SHP77 (cell line): ENCODE measurements at regions not wholly inside any gene's neighbourhood (a gene's known extent, or its start where the extent isn't known, plus 50 kb on each side); places are given as distances from the start of the nearest gene placed in this dataset.
"Not testable (repeated sequence)": the region's sequence is repeated elsewhere in the genome, so short reads cannot be mapped to it uniquely, and the experiment has no call there.

ENCODE experiments used
- DNase-seq, 2 experiments: peaks; one replicate each; lab custom pipeline; 2025; lab: John Stamatoyannopoulos, UW

GRCh38 chr10:91745090-91745831, 53.0 kb upstream of the TNKS2 start:
- peak; percentile 35 to 47 for DNase-seq

DNA sequence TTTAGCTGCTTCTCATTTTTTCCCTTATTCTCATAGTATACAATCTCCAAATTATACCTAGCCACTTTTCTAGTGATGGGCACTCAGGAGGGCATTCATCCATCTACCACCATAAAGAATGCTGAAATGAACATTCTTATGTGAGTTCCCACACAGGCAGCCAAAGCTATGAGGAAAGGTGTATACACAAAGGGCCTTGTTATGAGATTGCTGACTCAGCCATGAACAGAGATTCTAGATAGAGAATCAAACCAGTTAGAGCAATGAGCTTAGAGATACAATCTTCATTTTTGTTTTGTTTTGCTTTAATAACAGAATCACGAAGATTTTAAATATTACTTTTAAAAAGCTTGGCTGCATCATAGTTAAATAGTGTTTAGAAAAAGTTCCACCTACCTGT, 54.8 kb upstream of the TNKS2 start:
- no peak for DNase-seq

DNA sequence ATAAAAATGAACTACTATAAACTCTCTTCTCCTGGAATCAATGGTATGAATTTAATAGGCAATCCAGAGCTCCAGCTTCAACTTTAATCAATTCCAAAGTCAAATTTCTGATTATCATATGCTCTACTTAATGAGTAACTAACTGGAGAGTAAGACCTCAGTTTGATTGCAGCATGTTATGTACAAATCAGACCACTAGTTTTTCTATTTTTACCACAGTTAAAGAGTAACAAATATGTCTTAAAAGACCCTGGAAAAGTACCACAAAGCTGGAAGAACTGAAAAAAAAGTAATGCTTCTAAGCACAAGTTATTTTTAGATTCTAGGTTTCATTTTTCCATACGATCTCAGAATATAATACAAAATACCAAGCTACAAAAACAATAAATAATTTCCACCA, 56.0 kb upstream of the TNKS2 start:
- DNase-seq, result no peak

DNA sequence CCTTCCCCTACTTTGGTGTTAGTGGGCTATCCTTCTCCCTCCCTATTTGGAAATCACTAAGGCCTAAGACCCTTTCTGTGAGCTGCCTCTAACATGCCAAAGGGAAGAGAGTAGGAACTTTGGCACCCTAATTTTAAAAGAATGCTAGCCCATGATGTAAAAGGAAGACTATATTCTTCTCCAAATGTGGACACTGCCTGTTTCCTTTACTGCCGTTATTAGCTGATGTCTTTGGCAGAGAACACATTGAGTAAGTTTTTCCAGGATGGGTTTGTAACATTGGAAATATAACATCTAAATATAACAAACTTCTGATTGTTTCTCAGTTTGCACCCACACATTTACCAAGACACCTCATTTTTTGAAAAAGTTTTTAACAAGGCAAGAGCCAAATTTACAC, 56.9 kb upstream of the TNKS2 start:
- DNase-seq, result no peak

DNA sequence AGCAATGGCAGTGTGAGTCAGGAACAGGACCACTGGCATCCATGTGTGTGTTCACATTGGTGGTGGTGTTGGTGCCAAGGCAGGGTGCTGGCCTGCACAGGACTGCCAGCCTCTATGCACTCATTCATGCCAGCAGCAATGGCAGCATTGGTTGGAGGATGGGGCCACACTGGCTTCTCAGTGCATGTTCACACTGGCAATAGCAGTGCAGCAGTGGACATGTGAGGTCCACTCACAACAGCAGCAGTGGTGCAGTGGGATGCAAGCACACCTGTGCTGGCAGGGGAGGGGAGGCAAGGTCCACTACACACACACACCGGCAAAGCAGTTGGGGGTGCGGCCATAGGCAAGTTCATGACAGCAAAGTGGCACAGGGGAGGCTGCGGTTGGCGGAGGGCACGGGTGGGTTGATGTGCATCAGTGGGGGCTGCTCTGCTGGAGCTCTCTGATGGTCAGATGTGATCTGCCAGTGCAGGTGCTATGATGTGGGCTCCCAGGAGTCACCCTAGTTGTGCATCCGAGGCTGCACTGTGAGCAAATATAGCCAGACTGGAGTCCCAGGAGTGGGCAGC, 57.8 kb upstream of the TNKS2 start:
- no peak for DNase-seq

GRCh38 chr10:91732265-91732664, 66.0 kb upstream of the TNKS2 start:
- DNase-seq, result not testable (repeated sequence)

GRCh38 chr10:91729339-91729738, 68.9 kb upstream of the TNKS2 start:
- not testable (repeated sequence) for DNase-seq

DNA sequence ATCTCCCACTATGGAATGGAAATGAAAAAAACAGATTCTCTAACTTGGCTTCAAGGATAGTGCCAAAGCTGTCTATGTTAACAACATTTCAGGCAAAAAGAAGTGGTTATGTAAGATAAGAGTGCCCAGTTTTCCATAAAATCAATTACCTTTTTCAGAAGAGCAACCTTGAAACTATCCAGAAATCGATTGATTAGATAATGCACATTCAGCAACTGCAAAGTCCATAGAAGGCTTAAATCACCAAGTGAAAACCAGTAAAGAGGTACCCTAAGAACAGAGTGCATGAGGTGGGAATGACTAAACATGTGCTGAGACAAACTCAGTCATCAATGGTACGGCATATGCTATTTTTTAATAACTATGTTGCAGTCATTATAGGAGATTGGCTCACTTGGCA, 71.9 kb upstream of the TNKS2 start:
- no peak for DNase-seq

- DNase-seq, result no peak
Observed at GRCh38 chr10:91724933-91725332, 73.3 kb upstream of the TNKS2 start.

- no peak for DNase-seq
Observed at GRCh38 chr10:91713461-91714072, 80.7 kb upstream of the PPP1R3C start.

GRCh38 chr10:91711885-91712680, 79.2 kb upstream of the PPP1R3C start:
- DNase-seq, result no peak

DNA sequence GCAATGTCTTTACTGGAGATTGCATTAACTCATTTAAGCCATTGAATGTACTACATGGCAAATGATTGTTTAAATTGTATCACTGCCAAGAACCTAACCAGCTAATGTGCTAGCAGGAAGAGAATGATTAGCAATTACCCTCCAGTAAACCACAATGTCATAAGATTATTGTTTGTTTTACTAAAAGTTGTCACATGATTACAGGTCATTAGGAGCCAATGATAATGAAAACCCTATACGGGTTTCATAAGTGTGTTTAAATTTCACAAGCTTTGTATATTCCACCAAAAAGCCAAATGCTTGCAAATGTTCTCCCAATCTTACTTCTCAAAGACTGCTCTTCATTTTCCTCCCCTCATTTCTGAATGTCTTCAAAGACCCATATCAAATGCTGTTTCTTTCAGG, 76.5 kb upstream of the PPP1R3C start:
- no peak for DNase-seq

DNA sequence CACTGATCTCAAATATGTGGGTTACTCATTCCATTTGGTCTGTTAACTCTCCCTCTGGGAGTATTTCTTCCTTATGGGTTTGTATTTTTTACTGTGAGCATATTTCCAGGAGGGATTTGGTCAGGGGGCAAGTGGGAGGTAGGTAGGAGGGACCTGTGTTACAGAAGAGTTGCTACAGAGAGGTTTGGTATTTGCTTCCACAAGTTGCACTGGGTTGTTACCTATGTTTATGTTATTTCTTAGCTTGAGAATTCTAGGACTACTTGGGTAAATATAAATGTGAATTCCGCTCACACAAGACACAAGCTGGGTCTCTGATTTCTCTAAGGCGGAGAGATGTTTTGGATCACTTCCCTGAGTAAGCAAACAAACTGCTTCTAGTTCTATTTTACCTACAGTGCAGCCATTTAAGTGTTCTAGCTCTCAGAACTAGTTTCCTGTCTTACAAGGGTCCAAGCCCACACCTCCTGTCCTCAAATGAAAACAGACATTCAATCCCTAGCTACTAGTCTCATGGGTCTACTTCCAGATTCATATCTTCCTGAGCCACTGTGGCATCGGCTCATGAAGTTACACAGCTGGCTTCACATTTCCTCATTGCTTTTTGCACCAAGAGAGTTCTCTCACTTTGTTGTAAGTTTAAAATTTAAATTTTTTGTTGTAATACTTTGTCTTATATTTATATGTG, 75.4 kb upstream of the PPP1R3C start:
- DNase-seq, result no peak

DNA sequence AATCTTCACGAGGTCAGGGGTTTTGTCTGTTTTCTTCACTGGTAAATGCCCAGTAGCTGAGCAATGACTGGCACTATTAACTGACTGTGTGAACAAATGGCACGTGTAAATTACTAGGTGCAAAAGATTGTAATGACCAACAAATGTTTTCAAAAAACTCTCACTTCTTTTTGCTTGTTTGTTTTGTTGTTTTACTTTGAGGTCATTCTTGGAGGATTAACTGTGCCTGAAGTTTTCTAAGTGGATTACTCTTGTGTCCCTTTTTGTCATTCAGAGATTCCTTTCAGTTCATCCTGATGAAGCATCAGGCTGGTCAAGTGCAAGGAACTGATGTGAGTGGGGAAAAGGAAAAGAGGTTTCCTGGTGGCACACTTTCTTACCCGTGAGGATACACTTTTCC, 74.4 kb upstream of the PPP1R3C start:
- DNase-seq, result no peak

DNA sequence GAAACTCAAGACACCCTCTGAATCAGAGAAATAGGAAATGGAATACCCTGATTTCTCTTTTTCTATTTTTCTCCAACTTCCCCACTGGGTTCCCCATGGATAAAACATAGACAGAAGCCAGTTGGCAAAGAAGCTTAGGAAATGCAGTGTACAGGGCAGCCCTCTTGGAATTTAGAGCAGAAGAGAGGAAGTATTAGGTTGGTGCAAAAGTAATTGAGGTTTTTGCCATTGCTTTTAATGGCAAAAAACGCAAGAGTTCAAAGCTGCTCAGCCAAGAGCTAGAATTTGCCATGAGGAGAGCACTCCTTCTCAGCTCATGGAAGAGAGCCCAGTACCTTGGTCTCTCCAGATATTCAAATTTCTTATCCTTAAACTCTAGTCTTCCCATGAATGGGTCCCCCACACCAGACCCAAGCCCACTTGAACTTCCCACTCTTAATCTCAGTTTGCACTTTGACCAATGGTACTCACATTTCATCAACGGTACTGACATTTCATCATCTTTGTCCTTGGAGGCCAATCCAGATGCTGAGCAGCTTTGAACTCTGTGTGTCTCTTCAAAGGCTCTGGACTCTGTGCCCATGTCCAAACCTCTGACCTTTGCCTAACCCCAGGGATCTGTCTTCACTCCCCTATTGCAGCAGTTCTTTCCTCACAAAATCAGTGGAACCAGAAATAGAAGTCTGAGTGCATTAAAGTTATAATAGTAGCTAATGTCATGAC, 73.2 kb upstream of the PPP1R3C start:
- no peak for DNase-seq

- DNase-seq, result no peak
Observed at GRCh38 chr10:91702620-91703019, 69.7 kb upstream of the PPP1R3C start.

- no peak for DNase-seq
Observed at GRCh38 chr10:91700788-91701444, 68.0 kb upstream of the PPP1R3C start.

DNA sequence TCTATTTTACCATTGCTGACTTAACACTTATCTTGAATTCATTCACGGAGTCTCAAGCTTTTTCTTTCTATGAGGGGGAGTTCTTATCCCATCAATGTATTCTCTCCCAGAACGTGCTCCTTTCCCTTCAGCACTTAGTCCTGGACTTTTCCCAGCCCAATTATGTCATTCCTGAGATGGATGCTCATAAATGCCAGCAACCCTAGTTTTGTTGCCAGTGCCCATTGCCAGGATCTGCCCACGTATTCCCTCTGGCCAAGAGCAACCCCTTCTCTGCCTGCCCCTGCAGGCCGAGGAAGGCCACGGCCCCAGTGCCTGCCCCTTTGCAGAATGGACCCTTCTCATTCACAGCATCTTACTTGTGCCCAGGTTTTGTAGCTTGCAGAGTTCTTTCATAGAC, 67.4 kb upstream of the PPP1R3C start:
- DNase-seq, result no peak

DNA sequence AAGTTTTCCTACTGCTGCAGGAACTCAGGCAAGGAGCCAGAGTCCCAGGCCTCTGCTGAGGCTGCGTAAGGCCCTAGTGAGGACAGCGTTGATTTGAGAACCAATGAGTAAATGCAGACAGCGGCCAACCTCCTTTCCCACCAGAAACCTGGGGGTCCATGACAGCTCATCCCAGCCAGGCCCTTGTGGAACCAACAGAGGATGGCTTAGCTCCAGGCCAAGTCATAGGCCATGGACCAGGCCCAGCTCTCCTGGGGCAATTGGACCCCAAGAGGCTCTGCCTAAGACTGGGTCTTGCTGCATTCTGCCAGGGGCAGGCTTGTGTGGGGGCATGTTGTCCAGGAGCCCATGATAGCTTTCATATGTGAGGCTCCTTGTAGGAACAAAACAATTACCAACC, 65.4 kb upstream of the PPP1R3C start:
- no peak for DNase-seq

DNA sequence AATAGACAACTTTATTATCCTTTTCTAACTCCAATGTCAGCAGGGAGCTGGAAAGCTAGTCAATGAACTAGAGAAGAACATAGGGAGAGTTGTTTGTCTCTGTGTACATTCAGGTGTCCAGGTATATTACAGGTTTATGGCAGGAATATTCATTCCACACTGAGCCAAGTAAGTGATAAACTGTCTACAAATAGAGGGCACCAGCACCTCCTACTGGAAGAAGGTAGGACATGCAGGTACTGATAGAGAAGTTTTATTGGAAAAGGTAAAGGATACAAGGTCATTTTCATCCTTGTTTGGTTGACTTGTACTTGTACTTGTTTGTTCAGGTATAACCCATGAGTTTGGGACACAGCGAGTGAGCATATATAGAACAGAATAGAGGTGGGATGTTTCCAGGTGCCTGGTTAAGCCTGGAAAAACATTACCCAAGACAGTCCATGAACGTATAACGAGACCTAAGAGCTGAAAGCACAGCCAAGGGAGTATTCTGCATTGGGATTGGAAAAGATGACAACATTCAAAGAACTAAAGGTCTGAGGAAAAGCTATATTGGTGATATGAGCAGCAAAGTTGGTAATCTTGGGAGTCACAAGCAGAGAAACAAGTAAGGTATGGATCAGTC, 61.4 kb upstream of the PPP1R3C start:
- no peak for DNase-seq
